NCI-H460 (cell line): ENCODE measurements at regions not wholly inside any gene's neighbourhood (a gene's known extent, or its start where the extent isn't known, plus 50 kb on each side); places are given as distances from the start of the nearest gene placed in this dataset.
"Not testable (repeated sequence)": the region's sequence is repeated elsewhere in the genome, so short reads cannot be mapped to it uniquely, and the experiment has no call there.

Source experiments
- DNase-seq: peaks from one replicate; pipeline ENCODE4 v3.0.0-alpha.2; 2016; ENCODE audit warnings: low read depth; ENCODE audit errors: extremely low read depth

DNA sequence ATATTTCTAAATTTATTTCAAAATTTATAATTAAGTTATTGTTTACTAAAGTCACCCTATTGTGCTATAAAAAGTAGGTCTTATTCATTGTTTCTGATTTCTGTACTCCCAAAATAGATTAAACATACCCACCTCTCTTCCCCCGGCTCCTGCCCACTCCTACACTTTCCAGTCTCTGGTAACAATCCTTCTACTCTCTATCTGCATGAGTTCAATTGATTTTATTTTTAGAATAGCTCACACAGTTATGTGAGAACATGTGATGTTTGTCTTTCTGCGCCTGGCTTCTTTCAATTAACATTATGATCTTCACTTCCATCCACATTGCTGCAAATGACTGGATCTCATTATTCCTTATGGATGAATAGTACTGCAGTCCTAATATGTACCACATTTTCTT lies 269.3 kb downstream of the ACTRT1 start:
- DNase-seq: no peak

DNA sequence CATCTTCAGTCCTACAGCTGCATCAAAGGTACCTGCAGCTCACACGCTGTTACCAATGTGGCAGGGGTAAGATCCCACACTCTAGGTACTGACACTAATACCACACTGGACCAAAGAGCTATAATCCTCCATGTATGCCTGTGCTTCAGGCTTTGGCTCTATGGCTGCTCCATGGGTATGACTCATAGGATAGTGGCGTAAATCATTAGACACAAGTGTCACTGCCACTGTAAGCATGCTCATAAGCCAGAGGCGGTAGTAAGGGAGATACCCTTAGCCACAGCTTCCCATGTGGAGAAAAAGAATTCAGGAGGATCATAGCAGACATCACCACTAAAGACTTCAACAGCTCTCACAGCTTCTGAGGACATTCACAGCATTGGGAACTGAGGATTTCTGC lies 287.5 kb downstream of the ACTRT1 start:
- DNase-seq: no peak

DNA sequence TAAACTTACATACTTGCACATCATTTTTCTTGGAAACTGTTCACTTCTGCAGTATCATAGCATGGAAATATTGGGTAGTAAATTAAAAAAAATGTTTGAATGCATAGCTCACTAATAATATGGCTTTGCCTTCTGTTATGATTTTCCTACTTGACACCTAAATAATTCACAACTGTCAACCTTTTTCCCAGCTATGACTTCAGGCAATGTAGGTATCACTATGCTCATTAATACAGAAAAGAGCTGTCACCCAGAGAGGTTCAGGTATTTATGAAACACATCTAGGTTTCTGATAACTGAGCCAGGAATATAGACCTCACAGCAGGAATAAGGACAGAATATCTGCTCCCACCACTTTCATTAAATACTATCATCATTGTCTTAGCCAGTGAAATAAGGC lies 289.5 kb downstream of the ACTRT1 start:
- no peak for DNase-seq

DNA sequence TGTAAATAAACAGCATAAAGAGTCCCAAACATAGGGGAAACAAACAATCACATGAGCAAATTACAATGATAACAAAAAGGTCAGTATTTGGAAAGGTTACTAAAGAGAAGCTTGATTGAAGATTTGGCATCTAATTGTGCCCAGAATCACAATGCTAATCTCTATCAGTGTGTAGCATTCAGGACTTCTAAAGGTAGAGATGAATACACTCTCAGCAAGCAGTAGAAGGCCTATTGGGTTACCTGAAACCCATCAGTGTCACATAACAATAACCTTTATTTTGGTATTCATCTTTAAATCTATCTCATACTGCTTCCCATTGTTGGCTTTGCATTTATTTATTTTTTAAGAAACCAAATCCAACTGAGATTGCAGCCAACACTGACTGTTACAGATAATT lies 319.5 kb downstream of the ACTRT1 start:
- no peak for DNase-seq

DNA sequence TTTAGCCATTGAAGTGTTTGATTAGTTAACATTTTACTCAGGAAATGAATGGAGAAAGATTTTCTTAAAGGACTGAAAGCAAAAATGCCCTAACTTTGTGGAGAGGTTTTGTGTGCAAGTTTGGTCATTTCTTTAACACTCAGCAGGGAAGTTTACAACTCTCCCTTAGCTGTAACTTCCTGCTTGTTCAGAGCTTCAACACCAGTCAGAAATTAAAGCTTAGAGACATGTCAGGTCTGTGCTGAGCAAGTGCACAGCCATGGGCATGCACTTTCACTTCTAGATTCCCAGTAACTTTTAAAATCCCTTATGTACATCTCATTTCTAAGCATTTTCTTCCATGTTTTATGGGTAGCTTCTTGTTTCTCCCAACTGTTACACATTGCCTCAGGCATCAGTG lies 326.0 kb downstream of the ACTRT1 start:
- DNase-seq: no peak

DNA sequence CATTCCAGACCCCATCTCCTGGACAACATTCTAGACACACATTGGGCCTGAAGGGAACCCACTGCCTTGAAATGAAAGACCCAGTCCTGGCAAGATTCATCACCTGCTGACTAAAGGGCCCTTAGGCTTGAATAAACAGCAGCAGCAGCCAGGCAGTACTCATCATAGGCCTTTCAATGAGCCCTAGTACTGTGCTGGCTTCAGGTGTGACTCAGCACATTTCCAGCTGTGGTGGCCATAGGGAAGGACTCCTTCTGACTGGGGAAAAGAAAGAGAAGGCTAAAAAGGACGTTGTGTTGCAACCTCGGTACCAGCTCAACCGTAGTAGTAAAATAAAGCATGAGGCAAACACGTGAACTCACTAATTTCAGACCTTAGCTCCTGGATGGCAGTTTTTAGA lies 344.0 kb downstream of the ACTRT1 start:
- DNase-seq: peak; percentile 42

DNA sequence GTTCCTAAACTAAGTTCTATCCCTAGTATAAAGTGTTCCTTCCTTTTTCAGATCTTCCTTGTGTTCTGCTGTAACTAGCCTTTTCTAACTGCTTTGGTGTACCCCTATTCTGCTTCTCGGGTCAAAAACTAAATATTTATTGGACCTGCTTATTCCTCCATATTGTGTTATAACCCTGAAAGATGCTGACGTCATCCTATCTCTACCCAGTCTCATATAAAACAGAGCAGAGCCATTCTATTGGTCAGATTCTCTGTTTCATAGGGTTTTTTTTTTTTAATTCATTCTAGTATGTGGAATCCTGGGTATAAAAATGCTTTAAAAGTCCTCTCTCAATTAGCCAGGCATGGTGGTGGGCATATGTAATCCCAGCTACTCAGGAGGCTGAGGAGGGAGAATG lies 349.7 kb downstream of the ACTRT1 start:
- no peak for DNase-seq

DNA sequence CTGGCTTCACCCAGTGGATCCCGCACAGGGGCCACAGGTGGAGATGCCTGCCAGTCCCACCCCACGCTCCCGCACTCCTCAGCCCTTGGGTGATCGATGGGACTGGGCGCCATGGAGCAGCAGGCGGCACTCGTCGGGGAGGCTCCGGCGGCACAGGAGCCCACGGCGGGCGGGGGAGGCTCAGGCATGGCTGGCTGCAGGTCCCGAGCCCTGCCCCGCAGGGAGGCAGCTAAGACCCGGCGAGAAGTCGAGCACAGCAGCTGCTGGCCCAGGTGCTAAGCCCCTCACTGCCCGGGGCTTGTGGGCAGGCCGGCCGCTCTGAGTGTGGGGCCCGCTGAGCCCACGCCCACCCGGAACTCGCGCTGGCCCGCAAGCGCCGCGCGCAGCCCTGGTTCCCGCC lies 389.3 kb downstream of the ACTRT1 start:
- DNase-seq: not testable (repeated sequence)

DNA sequence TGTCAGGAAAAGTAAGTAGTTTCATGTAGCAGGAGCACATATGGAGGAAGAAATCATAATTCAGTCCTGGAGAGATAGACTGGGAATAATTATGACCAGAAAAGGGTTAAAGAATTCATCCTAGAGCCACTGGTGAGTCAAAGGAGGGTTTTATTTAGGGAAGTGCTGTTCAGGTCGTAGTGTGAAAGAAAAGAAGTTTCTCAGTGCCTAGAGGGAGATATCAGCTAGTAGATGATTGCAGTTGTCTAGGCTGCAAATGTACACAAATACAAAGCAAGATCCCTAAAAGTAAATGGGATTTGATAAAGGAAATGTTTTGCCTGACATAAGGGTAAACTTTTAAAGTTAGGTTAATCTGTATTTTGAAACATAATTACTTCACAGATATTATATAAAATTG lies 403.2 kb downstream of the ACTRT1 start:
- DNase-seq: no peak

DNA sequence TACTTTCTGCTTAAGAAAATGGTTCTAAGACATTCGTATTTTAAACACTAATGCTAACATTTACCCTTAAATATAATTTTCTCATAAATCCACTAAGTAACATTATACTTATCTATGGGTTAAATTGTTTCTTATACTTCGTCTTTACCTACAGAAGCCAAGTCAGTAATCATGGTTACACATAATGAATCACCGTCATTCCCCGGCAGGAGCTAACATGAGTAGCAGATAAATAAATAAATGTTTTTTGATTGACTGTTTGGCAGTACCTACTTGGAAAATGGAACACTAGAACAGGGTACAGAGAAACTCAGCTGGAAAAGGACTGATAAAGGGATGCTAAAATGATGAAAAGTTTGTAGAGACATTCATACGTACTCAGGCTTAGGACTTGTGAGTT lies 430.4 kb downstream of the ACTRT1 start:
- DNase-seq: no peak

DNA sequence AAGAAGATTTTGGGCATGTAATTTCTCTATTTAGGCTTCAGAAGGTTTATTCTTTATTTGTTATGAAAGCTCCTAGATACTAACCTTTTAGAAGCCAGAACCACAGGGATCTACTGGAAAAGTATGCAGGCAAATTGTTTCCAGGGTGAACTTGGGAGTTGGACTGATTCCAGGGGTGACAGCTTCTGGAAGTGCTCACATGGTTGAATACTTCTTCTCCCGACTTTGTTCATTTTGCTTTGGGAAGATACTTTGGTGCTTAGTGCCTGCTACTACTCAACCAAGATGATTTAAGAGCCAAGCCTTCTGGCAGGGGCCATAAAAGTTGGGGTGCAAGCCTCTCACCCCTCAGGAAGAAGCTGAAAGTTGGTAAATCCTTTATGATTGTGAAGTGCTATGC lies 445.6 kb downstream of the ACTRT1 start:
- DNase-seq: no peak

DNA sequence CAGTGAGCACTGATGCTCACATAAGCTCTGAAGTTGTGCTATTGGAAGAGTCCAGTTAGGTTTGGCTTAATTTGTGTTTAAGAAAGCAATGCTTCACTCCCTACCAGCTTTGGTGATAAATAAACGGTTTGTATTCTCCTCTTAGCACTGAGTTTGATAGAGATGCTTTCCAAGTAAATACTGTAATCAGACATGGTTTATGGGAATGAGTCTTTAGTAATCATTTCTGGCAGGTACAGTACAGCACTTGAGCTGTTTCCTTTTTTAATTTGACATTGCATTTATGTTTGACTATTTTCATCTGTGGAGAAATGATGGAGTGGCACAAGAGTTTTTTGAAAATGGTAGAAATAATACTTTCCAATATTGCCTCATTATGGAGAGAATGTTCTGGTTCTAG lies 455.3 kb downstream of the ACTRT1 start:
- DNase-seq: no peak

DNA sequence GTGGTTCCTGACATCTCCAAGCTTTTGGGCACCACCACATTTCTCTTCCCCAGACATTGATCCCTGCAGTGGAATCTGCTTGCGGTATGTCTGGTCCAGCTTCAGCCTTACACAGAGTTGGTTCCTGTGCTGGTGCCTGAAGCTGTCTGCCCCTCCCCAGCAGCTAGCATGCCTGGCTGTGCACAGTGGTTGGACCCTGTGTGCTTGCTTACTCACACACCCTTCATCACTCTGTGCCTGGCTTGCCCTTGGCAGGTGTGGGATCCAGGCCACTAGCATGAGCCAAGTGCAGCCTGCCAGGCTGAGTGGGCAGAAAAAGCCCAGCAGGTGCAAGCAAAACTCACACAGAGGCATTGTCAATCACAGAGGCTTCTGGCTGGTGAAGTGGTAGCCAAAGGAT lies 473.8 kb downstream of the ACTRT1 start:
- DNase-seq: no peak

DNA sequence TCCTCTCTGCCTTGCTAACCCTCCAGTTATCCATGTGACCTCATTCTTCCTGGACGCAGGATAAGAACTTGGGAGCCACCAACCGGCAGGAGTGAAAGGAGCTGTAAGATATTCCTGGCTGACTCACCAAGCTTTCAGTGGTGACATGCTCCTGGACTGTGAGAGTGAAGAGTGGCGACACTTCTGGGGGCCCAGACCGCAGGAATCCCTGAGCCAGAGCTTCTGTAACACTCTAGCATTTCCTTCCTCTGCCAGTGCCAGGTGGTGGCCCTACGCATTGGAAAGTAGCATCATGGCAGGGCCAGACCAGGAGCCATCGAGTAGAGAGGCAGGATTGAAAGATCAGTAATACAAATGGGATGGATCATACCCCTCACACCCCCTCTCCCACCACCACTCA lies 474.3 kb downstream of the ACTRT1 start:
- no peak for DNase-seq

DNA sequence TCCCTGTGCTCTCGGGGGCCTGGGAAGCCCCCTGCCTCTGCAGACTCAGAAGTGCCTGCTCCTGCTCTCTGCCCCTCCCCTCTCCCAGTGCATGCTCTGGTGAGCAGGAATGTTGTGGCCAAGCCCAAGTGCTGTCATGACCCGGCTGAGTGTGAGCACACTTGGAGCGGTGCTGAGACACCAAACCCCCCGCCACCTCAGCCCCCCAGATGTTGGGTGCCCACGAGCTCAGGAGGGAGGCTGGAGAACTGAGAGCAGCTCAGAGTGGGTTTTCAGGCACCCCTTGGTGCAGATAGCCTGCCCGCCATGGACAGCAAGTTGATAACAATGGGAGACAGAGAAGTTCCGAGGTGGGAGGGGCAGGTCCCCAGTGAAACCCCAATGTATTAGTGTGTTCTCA lies 477.4 kb downstream of the ACTRT1 start:
- DNase-seq: no peak

DNA sequence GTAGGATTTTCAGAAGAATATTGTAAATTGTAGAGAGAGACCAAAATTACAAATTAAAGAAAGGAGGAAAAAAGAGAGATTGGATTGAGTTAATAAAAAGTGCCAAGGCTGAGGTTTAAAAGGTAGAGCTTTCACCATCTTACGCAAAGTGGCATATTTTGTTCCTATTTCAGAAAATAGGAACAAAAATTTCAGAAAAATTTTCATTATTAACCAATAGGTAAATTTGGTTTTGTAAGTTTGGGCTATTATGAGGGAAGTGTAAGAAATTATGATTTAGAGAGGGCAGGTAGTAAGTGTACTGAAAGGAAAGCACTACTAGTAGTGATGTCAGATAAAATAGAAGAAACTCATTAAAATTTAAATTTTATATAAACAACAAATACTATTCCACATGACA lies 479.7 kb downstream of the ACTRT1 start:
- no peak for DNase-seq

DNA sequence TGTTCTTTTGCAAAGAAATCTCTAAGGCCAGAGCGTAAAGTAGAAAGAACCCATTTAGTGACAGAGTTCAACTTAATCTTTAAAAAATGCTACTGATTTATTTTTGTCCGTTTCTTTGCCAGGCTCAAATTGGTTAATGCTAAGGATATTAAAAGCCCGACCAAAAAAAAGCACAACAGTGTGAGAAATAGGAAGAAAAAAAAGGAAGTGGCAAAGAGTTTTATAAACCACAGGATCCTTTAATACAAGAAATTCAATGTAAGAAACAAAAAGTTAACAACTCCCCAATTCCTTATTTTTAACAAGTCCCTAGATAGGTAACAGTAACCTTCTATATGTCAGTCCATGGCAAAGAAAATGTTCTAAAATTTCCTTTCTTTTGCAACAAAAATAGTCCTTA lies 480.4 kb downstream of the ACTRT1 start:
- no peak for DNase-seq

DNA sequence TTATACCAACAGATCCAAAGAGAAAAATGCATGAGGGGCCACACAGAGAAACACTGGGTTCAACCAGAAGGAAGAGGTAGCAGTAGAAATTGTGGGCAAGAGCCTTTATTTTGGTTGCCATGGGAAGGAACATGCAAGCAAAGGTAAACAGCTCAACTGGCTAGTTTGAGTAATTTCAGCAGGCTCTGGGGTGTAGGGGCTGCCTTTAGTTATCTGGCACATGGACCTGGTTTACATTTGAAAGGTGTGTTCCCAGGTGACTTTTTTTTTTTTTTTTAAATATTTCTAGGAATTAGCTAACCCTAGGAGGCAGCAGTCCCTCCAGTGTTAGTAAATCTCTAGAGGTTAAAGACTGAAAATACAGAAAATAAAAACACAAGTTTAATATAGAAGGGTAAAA lies 481.9 kb downstream of the ACTRT1 start:
- DNase-seq: no peak

DNA sequence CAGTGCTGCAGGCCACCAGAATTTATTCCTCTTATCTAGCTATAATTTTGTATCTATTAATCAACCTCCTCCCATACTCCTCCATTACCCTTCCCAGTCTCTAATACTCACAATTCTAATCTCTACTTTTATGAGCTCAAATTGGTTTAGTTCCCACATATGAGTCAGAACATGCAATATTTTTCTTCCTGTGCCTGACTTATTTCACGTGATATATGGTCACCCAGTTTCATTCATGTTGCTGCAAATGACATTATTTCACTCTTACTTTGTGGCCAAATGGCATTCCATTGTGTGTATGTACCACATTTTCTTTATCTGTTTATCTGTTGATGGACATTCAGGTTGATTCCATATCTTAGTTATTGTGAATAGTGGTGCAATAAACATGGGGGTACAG lies 483.5 kb downstream of the ACTRT1 start:
- no peak for DNase-seq

DNA sequence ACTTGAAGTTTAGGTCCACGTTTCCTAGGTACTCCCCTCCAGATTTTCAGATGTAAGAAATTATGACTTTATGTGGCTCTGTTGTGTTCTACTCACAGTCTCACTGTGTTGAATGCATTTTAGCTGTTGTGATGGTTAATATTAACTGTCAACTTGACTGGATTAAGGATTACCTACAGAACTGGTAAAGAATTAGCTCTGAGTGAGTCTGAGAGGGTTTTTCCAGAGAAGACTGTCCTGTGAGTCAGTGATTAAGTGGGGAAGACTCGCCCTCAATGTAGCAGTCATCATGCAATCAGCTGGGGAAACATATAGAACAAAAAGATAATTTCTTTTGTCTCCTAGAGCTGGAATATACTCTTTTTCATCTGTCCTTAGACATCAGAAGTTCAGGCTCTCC lies 493.4 kb downstream of the ACTRT1 start:
- DNase-seq: no peak

DNA sequence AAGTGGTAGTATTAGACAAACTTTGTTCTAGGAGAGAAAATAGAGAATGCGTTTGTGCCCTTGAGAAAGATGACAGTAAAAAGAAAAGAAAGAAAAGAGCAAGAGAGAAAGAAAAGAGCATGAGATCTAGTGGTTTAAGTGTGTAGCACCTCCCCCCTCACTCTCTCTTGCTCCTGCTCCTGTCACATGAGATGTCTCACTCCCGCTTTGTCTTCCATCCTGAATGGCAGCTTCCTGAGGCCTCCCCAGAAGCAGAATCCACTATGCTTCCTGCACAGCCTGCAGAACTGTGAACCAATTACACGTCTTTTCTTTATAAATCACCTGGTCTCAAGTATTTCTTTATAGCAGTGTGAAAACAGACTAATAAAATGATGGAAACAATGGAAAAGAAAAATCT lies 499.6 kb downstream of the ACTRT1 start:
- DNase-seq: no peak

DNA sequence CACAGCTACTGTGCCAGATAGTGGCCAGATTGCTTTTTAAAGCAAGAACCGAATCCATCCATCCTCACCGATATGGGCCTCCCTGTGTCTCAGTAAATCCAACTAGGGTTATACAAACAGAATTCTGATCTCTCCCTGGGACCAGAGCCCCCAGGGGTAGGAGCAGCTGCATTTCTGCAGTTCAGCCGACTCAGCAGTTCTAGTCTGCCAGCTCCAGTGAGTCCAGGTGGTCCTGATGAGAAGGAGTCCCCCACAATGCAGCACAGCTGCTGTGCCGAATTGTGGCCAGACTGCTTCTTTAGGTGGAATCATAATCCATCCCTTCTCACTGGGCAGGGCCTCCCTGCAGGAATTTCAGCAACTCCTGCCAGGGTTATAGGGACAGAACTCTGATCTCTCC lies 532.9 kb downstream of the ACTRT1 start:
- DNase-seq: no peak

DNA sequence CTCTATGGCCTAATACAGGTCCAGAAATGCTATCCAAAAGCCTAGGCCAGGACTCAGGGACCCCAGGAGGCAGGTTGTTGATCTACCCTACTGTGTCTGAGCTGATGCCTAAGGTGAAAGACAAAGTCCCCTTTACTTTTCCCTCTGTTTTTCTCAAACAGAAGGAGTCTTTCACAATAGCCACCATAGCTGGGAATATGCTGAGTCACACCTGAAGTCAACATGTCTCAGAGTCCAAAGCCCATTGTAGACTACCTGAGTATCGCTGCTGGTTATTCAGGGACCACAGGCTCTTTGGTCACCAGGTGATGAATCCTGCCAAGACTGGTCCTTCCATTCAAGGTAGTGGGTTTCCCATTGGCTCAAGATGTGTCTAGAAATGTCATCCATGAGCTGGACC lies 562.2 kb downstream of the ACTRT1 start:
- no peak for DNase-seq

DNA sequence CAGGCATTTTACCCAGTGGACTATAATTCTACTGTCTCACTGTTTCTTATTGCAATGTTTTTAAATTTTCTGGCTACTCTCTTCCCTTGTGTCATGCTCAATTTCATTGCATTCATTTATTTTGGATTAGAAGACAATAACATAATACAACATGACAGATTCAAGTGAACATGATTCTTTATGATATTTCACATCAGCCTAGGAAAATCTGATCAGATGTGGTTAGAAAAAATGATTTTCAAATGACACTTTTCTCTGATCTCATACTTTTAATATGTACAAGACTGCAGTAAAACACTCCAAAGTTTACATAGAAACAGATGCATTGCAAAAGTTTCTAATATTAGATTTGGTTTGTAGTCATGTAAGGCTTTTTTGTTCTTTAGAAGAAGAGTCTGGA lies 586.0 kb downstream of the ACTRT1 start:
- no peak for DNase-seq
